ENCODE measurements at regions not wholly inside any gene's neighbourhood (a gene's known extent, or its start where the extent isn't known, plus 50 kb on each side); places are given as distances from the start of the nearest gene placed in this dataset.

- no peak for DNase-seq
- in situ Hi-C loops (cut with MboI; ENCODE audit: low pct_unique_long_range_greater_than_20kb, low sequenced_read_pairs), result no loop called here
These were observed 117.5 kb upstream of the UBASH3B start for GRCh38 chr11:122538060-122538459.

GRCh38 chr11:122524898-122525297 is 130.6 kb upstream of the UBASH3B start:
- no peak for DNase-seq
- in situ Hi-C loops (cut with MboI; ENCODE audit: low pct_unique_long_range_greater_than_20kb, low sequenced_read_pairs), result loop anchor here (25.0 kb wide), 1 partner anchor 863 kb away; no protein-coding TSS in a partner anchor

GRCh38 chr11:122523846-122524805 is 131.4 kb upstream of the UBASH3B start:
- in situ Hi-C loops (cut with MboI; ENCODE audit: low pct_unique_long_range_greater_than_20kb, low sequenced_read_pairs), result loop anchor here (25.0 kb wide), 1 partner anchor 862 kb away; no protein-coding TSS in a partner anchor
- DNase-seq, result peak; percentile 9

GRCh38 chr11:122521626-122522025 is 133.9 kb upstream of the UBASH3B start:
- in situ Hi-C loops (cut with MboI; ENCODE audit: low pct_unique_long_range_greater_than_20kb, low sequenced_read_pairs), result loop anchor here (25.0 kb wide), 1 partner anchor 859 kb away; no protein-coding TSS in a partner anchor
- no peak for DNase-seq

- no peak for DNase-seq
These were observed 137.8 kb upstream of the UBASH3B start for GRCh38 chr11:122517403-122518379.

GRCh38 chr11:122516686-122517085 is 138.8 kb upstream of the UBASH3B start:
- DNase-seq, result no peak
- in situ Hi-C loops (cut with MboI; ENCODE audit: low pct_unique_long_range_greater_than_20kb, low sequenced_read_pairs), result loop anchor here (25.0 kb wide), 1 partner anchor 854 kb away; no protein-coding TSS in a partner anchor

More at GRCh38 chr11:122517403-122518379, 137.8 kb upstream of the UBASH3B start:
- in situ Hi-C loops (cut with MboI; ENCODE audit: low pct_unique_long_range_greater_than_20kb, low sequenced_read_pairs), result loop anchor here (25.0 kb wide), 1 partner anchor 855 kb away; no protein-coding TSS in a partner anchor

GRCh38 chr11:122513997-122514396 is 141.5 kb upstream of the UBASH3B start:
- in situ Hi-C loops (cut with MboI; ENCODE audit: low pct_unique_long_range_greater_than_20kb, low sequenced_read_pairs), result loop anchor here (25.0 kb wide), 1 partner anchor 852 kb away; no protein-coding TSS in a partner anchor
- no peak for DNase-seq

- in situ Hi-C loops (cut with MboI; ENCODE audit: low pct_unique_long_range_greater_than_20kb, low sequenced_read_pairs), result loop anchor here (25.0 kb wide), 1 partner anchor 851 kb away; no protein-coding TSS in a partner anchor
- no peak for DNase-seq
These were observed 142.2 kb upstream of the UBASH3B start for GRCh38 chr11:122513328-122513727.

- no peak for DNase-seq
- in situ Hi-C loops (cut with MboI; ENCODE audit: low pct_unique_long_range_greater_than_20kb, low sequenced_read_pairs), result loop anchor here (25.0 kb wide), 1 partner anchor 850 kb away; no protein-coding TSS in a partner anchor
These were observed 142.8 kb upstream of the UBASH3B start for GRCh38 chr11:122512688-122513087.

- DNase-seq, result no peak
- in situ Hi-C loops (cut with MboI; ENCODE audit: low pct_unique_long_range_greater_than_20kb, low sequenced_read_pairs), result loop anchor here (25.0 kb wide), 1 partner anchor 848 kb away; no protein-coding TSS in a partner anchor
These were observed 145.6 kb upstream of the UBASH3B start for GRCh38 chr11:122509899-122510298.

- DNase-seq, result peak; percentile 7
- in situ Hi-C loops (cut with MboI; ENCODE audit: low pct_unique_long_range_greater_than_20kb, low sequenced_read_pairs), result loop anchor here (25.0 kb wide), 1 partner anchor 847 kb away; no protein-coding TSS in a partner anchor
These were observed 146.4 kb upstream of the UBASH3B start for GRCh38 chr11:122509091-122509490.

- in situ Hi-C loops (cut with MboI; ENCODE audit: low pct_unique_long_range_greater_than_20kb, low sequenced_read_pairs), result loop anchor here (25.0 kb wide), 1 partner anchor 843 kb away; no protein-coding TSS in a partner anchor
- peak; percentile 69 for DNase-seq
These were observed 150.1 kb upstream of the UBASH3B start for GRCh38 chr11:122505304-122506006.

- no peak for DNase-seq
- in situ Hi-C loops (cut with MboI; ENCODE audit: low pct_unique_long_range_greater_than_20kb, low sequenced_read_pairs), result no loop called here
These were observed 161.3 kb upstream of the UBASH3B start for GRCh38 chr11:122494221-122494620.

GRCh38 chr11:122491509-122491908 is 164.0 kb upstream of the UBASH3B start:
- peak; percentile 8 for DNase-seq

GRCh38 chr11:122488892-122489706 is 166.4 kb upstream of the UBASH3B start:
- in situ Hi-C loops (cut with MboI; ENCODE audit: low pct_unique_long_range_greater_than_20kb, low sequenced_read_pairs), result no loop called here
- no peak for DNase-seq

More at GRCh38 chr11:122491509-122491908, 164.0 kb upstream of the UBASH3B start:
- in situ Hi-C loops (cut with MboI; ENCODE audit: low pct_unique_long_range_greater_than_20kb, low sequenced_read_pairs), result no loop called here

GRCh38 chr11:122487669-122488068 is 167.9 kb upstream of the UBASH3B start:
- no peak for DNase-seq
- in situ Hi-C loops (cut with MboI; ENCODE audit: low pct_unique_long_range_greater_than_20kb, low sequenced_read_pairs), result no loop called here

- peak; percentile 14 for DNase-seq
- in situ Hi-C loops (cut with MboI; ENCODE audit: low pct_unique_long_range_greater_than_20kb, low sequenced_read_pairs), result no loop called here
These were observed 168.6 kb upstream of the UBASH3B start for GRCh38 chr11:122486793-122487495.
